ENCODE measurements at regions not wholly inside any gene's neighbourhood (a gene's known extent, or its start where the extent isn't known, plus 50 kb on each side); places are given as distances from the start of the nearest gene placed in this dataset.

- TF ChIP-seq CUX1 (IDR thresholded peaks at IDR 0.05; ENCODE audit: insufficient replicate concordance, low read depth, low read length), result no peak
- no peak for TF ChIP-seq ETV6 (conservative IDR thresholded peaks at IDR 0.05 in 1 of 2, IDR thresholded peaks at IDR 0.05 in 1 of 2; ENCODE audit: borderline replicate concordance in 1 of 2, low read depth in 1 of 2)
These were observed 335.2 kb downstream of the DTWD2 start (continued) for GRCh38 chr5:118653183-118653582.

- POLR2A ChIA-PET, result no interaction called here
- WGBS (ENCODE audit: insufficient coverage, insufficient replicate concordance, low lambda C conversion rate, missing lambda C conversion rate), result 17% methylated on average over 3 of the region's 3 CpGs
- RAD21 ChIA-PET (ENCODE audit: unreplicated experiment), result no interaction called here
- no peak for TF ChIP-seq TARDBP (IDR thresholded peaks at IDR 0.05; ENCODE audit: borderline replicate concordance)
- TF ChIP-seq JUND (IDR thresholded peaks at IDR 0.05; ENCODE audit: low read depth, low read length), result no peak
- no peak for TF ChIP-seq WRNIP1 (IDR thresholded peaks at IDR 0.05; ENCODE audit: borderline replicate concordance, low read depth, low read length)
- TF ChIP-seq ZNF384 (IDR thresholded peaks at IDR 0.05; ENCODE audit: borderline replicate concordance, low read depth, low read length), result no peak
- no peak for TF ChIP-seq NFYB (IDR thresholded peaks at IDR 0.05; ENCODE audit: insufficient read depth, low read depth, low read length)
- TF ChIP-seq IRF3 (IDR thresholded peaks at IDR 0.05), result no peak
- TF ChIP-seq REST (IDR thresholded peaks at IDR 0.05; ENCODE audit: low read depth, low read length), result no peak
- TF ChIP-seq SMARCA5 (IDR thresholded peaks at IDR 0.05), result no peak
- no peak for TF ChIP-seq MXI1 (IDR thresholded peaks at IDR 0.05; ENCODE audit: low read depth, low read length)
- no peak for TF ChIP-seq PML (IDR thresholded peaks at IDR 0.05; ENCODE audit: low read length)
- TF ChIP-seq RAD51 (IDR thresholded peaks at IDR 0.05), result no peak
- TF ChIP-seq GATAD2B (conservative IDR thresholded peaks at IDR 0.05; ENCODE audit: low read depth), result no peak
These were observed 337.3 kb downstream of the DTWD2 start for GRCh38 chr5:118651002-118651401.

More at GRCh38 chr5:118651002-118651401, 337.3 kb downstream of the DTWD2 start:
- H3K27me3 ChIP-seq (replicated peaks in 1 of 2; ENCODE audit: control insufficient read depth in 2 of 2, insufficient read depth in 2 of 2, low read length in 1 of 2), result no peaks in the 10 kb centered on the region
- no peak overlapping the region for H3K4me2 ChIP-seq (ENCODE audit: control insufficient read depth, insufficient read depth)
- ChIA-PET SMC1A (ENCODE audit: uncharacterized antibody, unreplicated experiment) (interaction anchor here (1.6 kb wide), 1 partner anchor 21 kb away, joined by 3 read pairs; no protein-coding TSS in a partner anchor), CTCF (interaction anchor here (1.0 kb wide), 1 partner anchor 11 kb away, joined by 3 read pairs; no protein-coding TSS in a partner anchor)
- H3K9me3 ChIP-seq (replicated peaks; ENCODE audit: control insufficient read depth, insufficient read depth, low read length), result no peaks in the 10 kb centered on the region
- H3K79me2 ChIP-seq (ENCODE audit: control insufficient read depth, insufficient read depth, low read length), result no peaks in the 10 kb centered on the region
- H3K27ac ChIP-seq (ENCODE audit: control insufficient read depth, insufficient read depth), result no peak overlapping the region
- intact Hi-C loops (cut with micrococcal nuclease; ENCODE audit: unreplicated experiment), result no loop called here
- FAIRE-seq (no peak), DNase-seq (ENCODE audit: low read depth, low spot score) (no peak), ATAC-seq (no peak)
- no peak overlapping the region for H2AFZ ChIP-seq (ENCODE audit: control insufficient read depth, low read depth, low read length)
- in situ Hi-C loops (cut with MboI), result no loop called here
- no peaks in the 10 kb centered on the region for H4K20me1 ChIP-seq (ENCODE audit: control insufficient read depth, insufficient read depth)
- no TSS peak for BruUV-seq (replicated peaks)
- H3K36me3 ChIP-seq (ENCODE audit: control insufficient read depth in 2 of 2, insufficient read depth in 2 of 2, low read length in 1 of 2), result no peaks in the 10 kb centered on the region
- no peaks in the 10 kb centered on the region for H3K4me1 ChIP-seq (ENCODE audit: control insufficient read depth, insufficient read depth, low read length)
- H3K4me3 ChIP-seq, result no peak overlapping the region
- H3K9ac ChIP-seq (ENCODE audit: control insufficient read depth, insufficient read depth, low read length), result no peak overlapping the region

Data from GM12878 (cell line).